GM21390 (cell line): ENCODE measurements at regions not wholly inside any gene's neighbourhood (a gene's known extent, or its start where the extent isn't known, plus 50 kb on each side); places are given as distances from the start of the nearest gene placed in this dataset.

Source experiments
- ATAC-seq: cut with Tn5 transposase; IDR thresholded peaks from one replicate; pipeline ENCODE4 v1.9.1; 2021; ENCODE audit not compliant: unreplicated experiment

GRCh38 chr14:101174980-101175606 is 271.6 kb upstream of the RTL1 start:
- no peak for ATAC-seq

- ATAC-seq = no peak
These were observed 272.4 kb upstream of the RTL1 start for GRCh38 chr14:101175731-101176534.

- ATAC-seq = no peak
These were observed 273.1 kb upstream of the RTL1 start for GRCh38 chr14:101176535-101177205.

- ATAC-seq = no peak
These were observed 273.9 kb upstream of the RTL1 start for GRCh38 chr14:101177301-101177971.

GRCh38 chr14:101178184-101179072 is 274.9 kb upstream of the RTL1 start:
- no peak for ATAC-seq

GRCh38 chr14:101179691-101180211 is 276.2 kb upstream of the RTL1 start:
- no peak for ATAC-seq

GRCh38 chr14:101181446-101182313 is 278.2 kb upstream of the RTL1 start:
- no peak for ATAC-seq

GRCh38 chr14:101182476-101182875 is 279.0 kb upstream of the RTL1 start:
- no peak for ATAC-seq

- ATAC-seq = no peak
These were observed 280.0 kb upstream of the RTL1 start for GRCh38 chr14:101183376-101184103.

- no peak for ATAC-seq
These were observed 280.6 kb upstream of the RTL1 start for GRCh38 chr14:101184104-101184455.

- ATAC-seq = no peak
These were observed 281.1 kb upstream of the RTL1 start for GRCh38 chr14:101184572-101184971.

- no peak for ATAC-seq
These were observed 281.7 kb upstream of the RTL1 start for GRCh38 chr14:101185073-101185835.

GRCh38 chr14:101185946-101186345 is 282.4 kb upstream of the RTL1 start:
- ATAC-seq = no peak

GRCh38 chr14:101186544-101186943 is 283.0 kb upstream of the RTL1 start:
- no peak for ATAC-seq

- ATAC-seq = no peak
These were observed 283.7 kb upstream of the RTL1 start for GRCh38 chr14:101186992-101187815.

- ATAC-seq = no peak
These were observed 284.5 kb upstream of the RTL1 start for GRCh38 chr14:101187816-101188570.

GRCh38 chr14:101188571-101188915 is 285.0 kb upstream of the RTL1 start:
- no peak for ATAC-seq
